HepG2 (cell line): ENCODE measurements at regions not wholly inside any gene's neighbourhood (a gene's known extent, or its start where the extent isn't known, plus 50 kb on each side); places are given as distances from the start of the nearest gene placed in this dataset.

Source experiments
- AKNA ChIP-seq: sonication (generic); formaldehyde crosslinking; IDR thresholded peaks from 2 replicates; pipeline ENCODE4 v1.4.0; 2020; ENCODE audit warnings: missing genetic modification reagents, borderline replicate concordance
- MAFF ChIP-seq: IDR thresholded peaks from 2 replicates; pipeline ENCODE4 v1.6.1; 2011; ENCODE audit warnings: low read depth, low read length, improper control_type of control experiment
- MIER2 ChIP-seq: IDR thresholded peaks from 2 replicates; pipeline ENCODE4 v1.6.1; 2016; ENCODE audit warnings: missing biosample characterization, missing genetic modification reagents
- MTF1 ChIP-seq: sonication (generic); formaldehyde crosslinking; IDR thresholded peaks from 2 replicates; pipeline ENCODE4 v1.5.0; 2020; ENCODE audit warnings: missing genetic modification reagents
- NFIC ChIP-seq: IDR thresholded peaks from 2 replicates; pipeline ENCODE4 v1.6.1; 2012; ENCODE audit warnings: mild to moderate bottlenecking, low read length, inconsistent platforms
- NR3C1 ChIP-seq: sonication (generic); formaldehyde crosslinking; IDR thresholded peaks from 2 replicates; pipeline ENCODE4 v1.4.0; 2020; ENCODE audit warnings: missing genetic modification reagents
- ONECUT2 ChIP-seq: sonication (generic); formaldehyde crosslinking; IDR thresholded peaks from 2 replicates; pipeline ENCODE4 v1.4.0; 2020; ENCODE audit warnings: missing genetic modification reagents
- RELA ChIP-seq: sonication (generic); formaldehyde crosslinking; IDR thresholded peaks from 2 replicates; pipeline ENCODE4 v1.4.0; 2020; ENCODE audit warnings: missing genetic modification reagents
- RFX5 ChIP-seq: IDR thresholded peaks from 2 replicates; pipeline ENCODE4 v1.6.1; 2011; ENCODE audit warnings: low read depth, low read length, improper control_type of control experiment
- SMAD1 ChIP-seq: sonication (generic); formaldehyde crosslinking; IDR thresholded peaks from 2 replicates; pipeline ENCODE4 v1.4.0; 2020; ENCODE audit warnings: missing genetic modification reagents, low read depth, mild to moderate bottlenecking, borderline replicate concordance
- SOX6 ChIP-seq, 2 experiments: fragments of 450-650 bp in 1 of 2; sonication (generic) in 1 of 2; formaldehyde crosslinking in 1 of 2; IDR thresholded peaks; 2 replicates each; pipeline versions ENCODE4 v1.4.0 to v1.6.1; 2017 to 2020; ENCODE audit warnings: antibody characterized with exemption in 1 of 2, mild to moderate bottlenecking in 1 of 2, missing genetic modification reagents in 1 of 2
- TBL1XR1 ChIP-seq: fragments of 150-350 bp; IDR thresholded peaks from 2 replicates; pipeline ENCODE4 v1.6.1; 2014; ENCODE audit warnings: borderline replicate concordance, low read length; ENCODE audit not compliant: partially characterized antibody
- TCF7L2 ChIP-seq: IDR thresholded peaks from 2 replicates; pipeline ENCODE4 v1.6.1; 2011; ENCODE audit warnings: mild to moderate bottlenecking, low read depth, low read length, moderate library complexity
- ZIK1 ChIP-seq: sonication (generic); formaldehyde crosslinking; IDR thresholded peaks from 2 replicates; pipeline ENCODE4 v1.5.0; 2020; ENCODE audit warnings: mild to moderate bottlenecking, low read depth, missing genetic modification reagents, borderline replicate concordance
- ZNF17 ChIP-seq: sonication (generic); formaldehyde crosslinking; IDR thresholded peaks from 2 replicates; pipeline ENCODE4 v1.5.0; 2020; ENCODE audit warnings: mild to moderate bottlenecking, missing genetic modification reagents
- ZNF234 ChIP-seq: sonication (generic); formaldehyde crosslinking; conservative IDR thresholded peaks from 2 replicates; pipeline ENCODE4 v1.5.1; 2020; ENCODE audit warnings: mild to moderate bottlenecking, missing genetic modification reagents
- ZNF24 ChIP-seq: fragments of 450-650 bp; IDR thresholded peaks from 2 replicates; pipeline ENCODE4 v1.6.1; 2017; ENCODE audit warnings: antibody characterized with exemption, mild to moderate bottlenecking
- ZNF335 ChIP-seq: sonication (generic); formaldehyde crosslinking; IDR thresholded peaks from 2 replicates; pipeline ENCODE4 v1.4.0; 2020; ENCODE audit warnings: missing genetic modification reagents
- ZNF414 ChIP-seq: sonication (generic); formaldehyde crosslinking; IDR thresholded peaks from 2 replicates; pipeline ENCODE4 v1.5.0; 2020; ENCODE audit warnings: missing genetic modification reagents
- ZNF510 ChIP-seq: sonication (generic); formaldehyde crosslinking; IDR thresholded peaks from 2 replicates; pipeline ENCODE4 v1.4.0; 2020; ENCODE audit warnings: low read depth, mild to moderate bottlenecking, missing genetic modification reagents
- ZNF660 ChIP-seq: sonication (generic); formaldehyde crosslinking; IDR thresholded peaks from 2 replicates; pipeline ENCODE4 v1.5.1; 2020; ENCODE audit warnings: mild to moderate bottlenecking, low read depth, missing genetic modification reagents, borderline replicate concordance
- ZNF724P ChIP-seq: sonication (generic); formaldehyde crosslinking; IDR thresholded peaks from 2 replicates; pipeline ENCODE4 v1.8.0; 2022; ENCODE audit warnings: missing genetic modification reagents, borderline replicate concordance
- TF ChIP-seq, protein P1 (sequence below): sonication (generic); formaldehyde crosslinking; IDR thresholded peaks from 2 replicates; pipeline ENCODE4 v1.4.0; 2020; ENCODE audit warnings: missing genetic modification reagents, mild to moderate bottlenecking, borderline replicate concordance

- TF ChIP-seq AKNA (CRISPR knock-in tag) (no peak), MIER2 (CRISPR knock-in tag) (no peak), TCF7L2 (no peak), SOX6 (IDR thresholded peaks at IDR 0.05) (no peak), SOX6 (CRISPR knock-in tag; IDR thresholded peaks at IDR 0.05) (peak; percentile 40; the same call in 1 of the 2 replicates), ZNF234 (no peak), MAFF (no peak), TBL1XR1 (no peak), MTF1 (CRISPR knock-in tag) (no peak), NR3C1 (no peak), ZNF510 (CRISPR knock-in tag) (no peak), SMAD1 (no peak), ZNF17 (CRISPR knock-in tag) (no peak), ZNF414 (CRISPR knock-in tag) (no peak), ZNF24 (no peak), NFIC (no peak), ZNF724P (CRISPR knock-in tag) (no peak), RFX5 (no peak), ZIK1 (CRISPR knock-in tag) (no peak), RELA (CRISPR knock-in tag) (no peak), ZNF660 (CRISPR knock-in tag) (no peak), ONECUT2 (no peak), ZNF335 (CRISPR knock-in tag) (no peak)
- TF ChIP-seq, protein P1, sequence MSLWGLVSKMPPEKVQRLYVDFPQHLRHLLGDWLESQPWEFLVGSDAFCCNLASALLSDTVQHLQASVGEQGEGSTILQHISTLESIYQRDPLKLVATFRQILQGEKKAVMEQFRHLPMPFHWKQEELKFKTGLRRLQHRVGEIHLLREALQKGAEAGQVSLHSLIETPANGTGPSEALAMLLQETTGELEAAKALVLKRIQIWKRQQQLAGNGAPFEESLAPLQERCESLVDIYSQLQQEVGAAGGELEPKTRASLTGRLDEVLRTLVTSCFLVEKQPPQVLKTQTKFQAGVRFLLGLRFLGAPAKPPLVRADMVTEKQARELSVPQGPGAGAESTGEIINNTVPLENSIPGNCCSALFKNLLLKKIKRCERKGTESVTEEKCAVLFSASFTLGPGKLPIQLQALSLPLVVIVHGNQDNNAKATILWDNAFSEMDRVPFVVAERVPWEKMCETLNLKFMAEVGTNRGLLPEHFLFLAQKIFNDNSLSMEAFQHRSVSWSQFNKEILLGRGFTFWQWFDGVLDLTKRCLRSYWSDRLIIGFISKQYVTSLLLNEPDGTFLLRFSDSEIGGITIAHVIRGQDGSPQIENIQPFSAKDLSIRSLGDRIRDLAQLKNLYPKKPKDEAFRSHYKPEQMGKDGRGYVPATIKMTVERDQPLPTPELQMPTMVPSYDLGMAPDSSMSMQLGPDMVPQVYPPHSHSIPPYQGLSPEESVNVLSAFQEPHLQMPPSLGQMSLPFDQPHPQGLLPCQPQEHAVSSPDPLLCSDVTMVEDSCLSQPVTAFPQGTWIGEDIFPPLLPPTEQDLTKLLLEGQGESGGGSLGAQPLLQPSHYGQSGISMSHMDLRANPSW, result 0 out of 2 replicates have a peak, but pooled peaks have one; percentile 47
Measured at GRCh38 chr2:186308347-186308746, 177.7 kb upstream of the ZC3H15 start (continued).
